Sciatic nerve (tissue), 2 donors: ENCODE measurements at regions not wholly inside any gene's neighbourhood (a gene's known extent, or its start where the extent isn't known, plus 50 kb on each side); places are given as distances from the start of the nearest gene placed in this dataset.

Experiments used
- ATAC-seq: fragments of 200-7000 bp; cut with Tn5 transposase; one replicate; pipeline ENCODE4 v1.9.1; 2020; ENCODE audit warnings: mild to moderate bottlenecking, moderate library complexity
- DNase-seq: peaks from one replicate; pipeline ENCODE4 v3.0.0-alpha.2; 2020; ENCODE audit warnings: low spot score
- intact Hi-C: fragments of 100-400 bp; cut with DNase I; formaldehyde crosslinking; loops from one replicate; pipeline ENCODE4 v1.14.2; 2022
- donor health status: DM: no; HTN: no; CAD: no.
- donor health status: DM: no; HTN: no; CAD: no.

- no peak for DNase-seq
- intact Hi-C loops, result no loop called here
- no peak for ATAC-seq
Measured at GRCh38 chr11:29006668-29007067, 898.5 kb downstream of the METTL15 start.

GRCh38 chr11:29005401-29005980 is 897.3 kb downstream of the METTL15 start:
- intact Hi-C loops, result no loop called here
- DNase-seq, result no peak
- no peak for ATAC-seq

- DNase-seq (no peak), ATAC-seq (no peak)
- intact Hi-C loops, result no loop called here
Measured at GRCh38 chr11:29002816-29003215, 894.6 kb downstream of the METTL15 start.

- no peak for ATAC-seq
- DNase-seq, result no peak
- intact Hi-C loops, result no loop called here
Measured at GRCh38 chr11:28999620-29000019, 891.4 kb downstream of the METTL15 start.

GRCh38 chr11:28992996-28993395 is 884.8 kb downstream of the METTL15 start:
- DNase-seq (no peak), ATAC-seq (no peak)
- intact Hi-C loops, result no loop called here

- intact Hi-C loops, result no loop called here
Measured at GRCh38 chr11:28984231-28984630, 876.0 kb downstream of the METTL15 start.

GRCh38 chr11:28983780-28984179 is 875.6 kb downstream of the METTL15 start:
- no peak for DNase-seq
- intact Hi-C loops, result no loop called here
- ATAC-seq, result no peak

More at GRCh38 chr11:28984231-28984630, 876.0 kb downstream of the METTL15 start:
- ATAC-seq (no peak), DNase-seq (no peak)

GRCh38 chr11:28981381-28981780 is 873.2 kb downstream of the METTL15 start:
- ATAC-seq, result no peak
- no peak for DNase-seq
- intact Hi-C loops, result no loop called here

- DNase-seq (no peak), ATAC-seq (no peak)
- intact Hi-C loops, result no loop called here
Measured at GRCh38 chr11:28976801-28977145, 868.6 kb downstream of the METTL15 start.

GRCh38 chr11:28976012-28976800 is 868.0 kb downstream of the METTL15 start:
- DNase-seq (no peak), ATAC-seq (no peak)
- intact Hi-C loops, result no loop called here

GRCh38 chr11:28969832-28970231 is 861.6 kb downstream of the METTL15 start:
- DNase-seq (no peak), ATAC-seq (no peak)
- intact Hi-C loops, result no loop called here

- intact Hi-C loops, result no loop called here
- ATAC-seq (no peak), DNase-seq (no peak)
Measured at GRCh38 chr11:28966951-28967350, 858.8 kb downstream of the METTL15 start.

- DNase-seq (no peak), ATAC-seq (no peak)
- intact Hi-C loops, result no loop called here
Measured at GRCh38 chr11:28965819-28966218, 857.6 kb downstream of the METTL15 start.

GRCh38 chr11:28964811-28965210 is 856.6 kb downstream of the METTL15 start:
- intact Hi-C loops, result no loop called here
- no peak for DNase-seq
- ATAC-seq, result no peak

- ATAC-seq (no peak), DNase-seq (no peak)
- intact Hi-C loops, result no loop called here
Measured at GRCh38 chr11:28963187-28963586, 855.0 kb downstream of the METTL15 start.

GRCh38 chr11:28962502-28962901 is 854.3 kb downstream of the METTL15 start:
- intact Hi-C loops, result no loop called here
- DNase-seq (no peak), ATAC-seq (no peak)

- ATAC-seq, result no peak
- no peak for DNase-seq
- intact Hi-C loops, result no loop called here
Measured at GRCh38 chr11:28961726-28962125, 853.5 kb downstream of the METTL15 start.

- ATAC-seq, result no peak
- no peak for DNase-seq
- intact Hi-C loops, result no loop called here
Measured at GRCh38 chr11:28956446-28956845, 848.3 kb downstream of the METTL15 start.

- intact Hi-C loops, result no loop called here
- ATAC-seq (no peak), DNase-seq (no peak)
Measured at GRCh38 chr11:28951191-28951590, 843.0 kb downstream of the METTL15 start.

- DNase-seq (no peak), ATAC-seq (no peak)
- intact Hi-C loops, result loop anchor here (10.0 kb wide), 1 partner anchor 1115 kb away; no protein-coding TSS in a partner anchor
Measured at GRCh38 chr11:28939381-28939780, 831.2 kb downstream of the METTL15 start.

GRCh38 chr11:28938091-28938490 is 829.9 kb downstream of the METTL15 start:
- DNase-seq (no peak), ATAC-seq (no peak)
- intact Hi-C loops, result loop anchor here (10.0 kb wide), 1 partner anchor 1113 kb away; no protein-coding TSS in a partner anchor
